Activated T-helper 1 cell treated with anti-CD3 and anti-CD28 coated beads, Interleukin-12 subunit alpha, Interleukin-12 subunit beta, Interleukin-2, Interleukin-4 antibody, amounts not matched to agents 30 ng/mL and 10 ng/mL and 1 ng/mL, durations not matched to agents 14 hours and 24 hours and 36 hours (primary cell): ENCODE measurements at regions not wholly inside any gene's neighbourhood (a gene's known extent, or its start where the extent isn't known, plus 50 kb on each side); places are given as distances from the start of the nearest gene placed in this dataset.

Source experiments
- DNase-seq: peaks from one replicate; pipeline ENCODE4 v3.0.0; 2021; ENCODE audit warnings: low spot score
- H3K27ac Mint-ChIP-seq: one replicate; pipeline ENCODE4 v1.8.0; 2021; ENCODE audit warnings: mild to moderate bottlenecking, mixed read lengths
- H3K27me3 Mint-ChIP-seq: one replicate; pipeline ENCODE4 v1.8.0; 2022; ENCODE audit warnings: mild to moderate bottlenecking, moderate library complexity, mixed read lengths; ENCODE audit not compliant: insufficient read depth
- H3K36me3 Mint-ChIP-seq: one replicate; pipeline ENCODE4 v1.8.0; 2021; ENCODE audit warnings: low read depth, mixed read lengths
- H3K4me1 Mint-ChIP-seq: one replicate; pipeline ENCODE4 v1.8.0; 2021; ENCODE audit warnings: low read depth, mixed read lengths
- H3K4me3 Mint-ChIP-seq: one replicate; pipeline ENCODE4 v1.8.0; 2021; ENCODE audit warnings: mild to moderate bottlenecking, moderate library complexity, mixed read lengths
- H3K9me3 Mint-ChIP-seq: one replicate; pipeline ENCODE4 v1.8.0; 2021; ENCODE audit warnings: mixed read lengths
- intact Hi-C: fragments of 100-400 bp; cut with micrococcal nuclease; formaldehyde crosslinking; loops from one replicate; pipeline ENCODE4 v1.15.1; 2024

DNA sequence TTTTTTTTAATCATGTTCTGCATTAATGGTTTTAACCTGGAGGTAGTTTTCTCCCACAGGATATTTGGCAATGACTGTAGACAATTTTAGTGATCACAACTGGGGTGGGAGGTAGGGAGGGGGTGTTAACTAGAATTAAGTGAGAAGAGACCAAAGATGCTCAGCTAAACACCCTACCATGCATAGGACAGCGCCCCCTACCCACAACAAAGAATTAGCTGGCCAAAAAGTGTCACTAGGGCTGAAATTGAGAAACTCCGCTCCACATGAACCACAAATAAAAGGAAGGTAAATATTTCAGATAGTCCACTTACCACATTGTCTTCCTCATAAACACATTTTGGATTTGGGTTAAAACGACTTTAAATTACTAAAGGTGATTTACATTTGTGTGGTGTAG is 942.6 kb downstream of the SUCLG1 start:
- no peaks in the 10 kb centered on the region for H3K36me3 Mint-ChIP-seq
- peaks cover 9% of the 10 kb centered on the region for H3K9me3 Mint-ChIP-seq
- intact Hi-C loops, result no loop called here
- no peak for DNase-seq
- no peak overlapping the region for H3K27ac Mint-ChIP-seq
- H3K4me1 Mint-ChIP-seq, result no peaks in the 10 kb centered on the region
- no peak overlapping the region for H3K4me3 Mint-ChIP-seq
- H3K27me3 Mint-ChIP-seq, result no peaks in the 10 kb centered on the region

DNA sequence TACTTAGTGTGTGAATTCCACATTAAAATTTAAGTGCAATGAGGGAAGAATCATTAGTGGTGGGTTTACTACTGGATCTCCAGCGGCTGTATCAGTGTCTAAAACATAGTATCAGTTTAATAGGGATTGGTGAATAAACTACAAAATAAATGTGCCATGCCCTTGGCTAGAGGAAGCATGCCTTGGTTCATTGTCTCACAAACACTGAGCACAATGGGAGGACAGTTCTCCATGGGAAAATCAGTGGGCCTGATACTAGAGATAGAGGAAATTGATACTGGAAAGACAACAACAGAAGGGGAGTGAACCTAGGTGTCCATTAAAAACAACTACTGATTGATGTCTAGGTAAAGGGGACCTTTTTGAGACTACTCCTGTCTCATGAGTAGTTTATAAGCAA is 971.6 kb downstream of the SUCLG1 start:
- no peak overlapping the region for H3K4me3 Mint-ChIP-seq
- DNase-seq, result no peak
- no peak overlapping the region for H3K27ac Mint-ChIP-seq
- H3K9me3 Mint-ChIP-seq, result no peaks in the 10 kb centered on the region
- H3K4me1 Mint-ChIP-seq, result no peaks in the 10 kb centered on the region
- H3K27me3 Mint-ChIP-seq, result no peaks in the 10 kb centered on the region
- intact Hi-C loops, result no loop called here
- H3K36me3 Mint-ChIP-seq, result no peaks in the 10 kb centered on the region

DNA sequence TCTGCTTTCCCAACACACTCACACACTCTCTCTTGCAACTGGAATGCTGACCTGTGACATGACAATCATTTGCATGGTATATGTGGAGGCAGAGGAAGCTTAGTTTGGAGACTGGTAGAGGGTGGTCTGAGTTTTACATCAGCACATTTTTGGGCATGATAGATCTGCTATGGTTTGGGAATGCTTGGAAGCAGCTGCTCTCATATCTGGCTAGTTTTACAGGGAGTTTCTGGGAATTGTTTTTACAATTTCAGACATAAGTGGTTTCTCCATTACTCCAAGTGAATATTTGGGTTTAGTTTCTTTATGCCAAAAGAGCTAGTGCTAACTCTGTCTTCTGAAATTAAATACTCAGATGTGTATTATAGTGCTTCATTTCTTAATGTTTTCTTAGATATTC is 977.6 kb downstream of the SUCLG1 start:
- no peaks in the 10 kb centered on the region for H3K36me3 Mint-ChIP-seq
- H3K4me3 Mint-ChIP-seq, result no peak overlapping the region
- no peak overlapping the region for H3K27ac Mint-ChIP-seq
- H3K27me3 Mint-ChIP-seq, result no peaks in the 10 kb centered on the region
- DNase-seq, result no peak
- peaks cover 6% of the 10 kb centered on the region for H3K9me3 Mint-ChIP-seq
- intact Hi-C loops, result no loop called here
- H3K4me1 Mint-ChIP-seq, result no peaks in the 10 kb centered on the region

DNA sequence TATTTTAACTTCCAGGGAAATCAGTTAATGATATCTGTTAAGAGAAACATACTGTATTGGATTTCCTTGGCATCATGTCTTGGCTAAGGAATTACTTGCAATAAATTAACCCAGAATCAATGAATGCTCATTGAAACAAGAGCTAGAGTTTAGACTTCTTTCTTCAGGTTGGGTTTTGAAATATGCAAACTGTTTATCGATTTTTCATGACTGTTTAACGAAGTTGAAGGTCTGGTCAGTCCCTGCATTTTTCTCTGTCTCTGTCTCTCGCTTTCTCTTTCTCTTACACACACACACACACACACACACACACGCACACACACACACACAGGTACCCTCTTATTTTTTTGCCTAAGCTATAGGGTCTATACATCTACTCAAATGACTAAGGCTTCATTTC is 981.0 kb downstream of the SUCLG1 start:
- Mint-ChIP-seq H3K4me3 (no peak overlapping the region), H3K27ac (no peak overlapping the region), H3K36me3 (no peaks in the 10 kb centered on the region), H3K27me3 (no peaks in the 10 kb centered on the region), H3K9me3 (peaks cover 11% of the 10 kb centered on the region), H3K4me1 (no peaks in the 10 kb centered on the region)
- intact Hi-C loops, result no loop called here
- no peak for DNase-seq

DNA sequence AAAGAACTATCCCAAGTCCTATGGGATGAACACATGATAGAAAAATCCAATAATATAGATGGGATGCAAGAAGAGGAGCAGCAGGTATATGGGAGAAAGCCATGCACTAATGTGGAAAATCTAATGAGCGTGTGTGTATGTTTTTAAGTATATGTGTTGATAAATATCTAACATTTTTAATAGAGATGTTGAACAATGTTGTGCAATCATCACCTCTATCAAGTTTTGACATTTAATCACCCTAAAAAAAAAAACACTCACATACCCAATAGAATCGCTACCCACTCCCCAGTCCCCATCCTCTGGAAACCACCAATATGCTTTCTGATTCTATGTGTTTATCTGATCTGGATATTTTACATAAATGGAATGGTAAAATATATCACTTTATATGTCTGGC is 983.7 kb downstream of the SUCLG1 start:
- no peaks in the 10 kb centered on the region for H3K4me1 Mint-ChIP-seq
- no peaks in the 10 kb centered on the region for H3K36me3 Mint-ChIP-seq
- no peak overlapping the region for H3K4me3 Mint-ChIP-seq
- no peak overlapping the region for H3K27ac Mint-ChIP-seq
- DNase-seq, result no peak
- H3K9me3 Mint-ChIP-seq, result peaks cover 15% of the 10 kb centered on the region
- H3K27me3 Mint-ChIP-seq, result no peaks in the 10 kb centered on the region
- intact Hi-C loops, result no loop called here

DNA sequence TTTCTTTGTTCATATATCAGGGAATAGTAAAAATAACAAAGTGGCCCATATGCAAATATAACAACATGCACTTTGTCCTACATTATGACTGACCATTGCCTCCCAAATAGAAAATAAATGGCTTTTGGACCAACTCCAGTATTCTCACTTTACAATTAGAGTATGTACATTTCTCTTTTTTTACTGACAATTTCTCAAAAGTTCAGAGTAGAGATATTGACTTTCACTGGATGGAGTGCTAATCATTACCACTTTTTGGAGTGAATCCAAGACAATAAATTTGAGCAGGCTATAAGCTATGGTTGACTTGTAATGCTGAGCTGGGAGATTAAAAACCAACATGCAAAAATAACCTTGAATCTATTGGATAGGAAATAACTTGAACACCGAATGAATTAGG is 987.4 kb downstream of the SUCLG1 start:
- intact Hi-C loops, result no loop called here
- H3K27ac Mint-ChIP-seq, result no peak overlapping the region
- H3K4me3 Mint-ChIP-seq, result no peak overlapping the region
- no peaks in the 10 kb centered on the region for H3K36me3 Mint-ChIP-seq
- DNase-seq, result no peak
- H3K9me3 Mint-ChIP-seq, result peaks cover 11% of the 10 kb centered on the region
- H3K27me3 Mint-ChIP-seq, result no peaks in the 10 kb centered on the region
- no peaks in the 10 kb centered on the region for H3K4me1 Mint-ChIP-seq

DNA sequence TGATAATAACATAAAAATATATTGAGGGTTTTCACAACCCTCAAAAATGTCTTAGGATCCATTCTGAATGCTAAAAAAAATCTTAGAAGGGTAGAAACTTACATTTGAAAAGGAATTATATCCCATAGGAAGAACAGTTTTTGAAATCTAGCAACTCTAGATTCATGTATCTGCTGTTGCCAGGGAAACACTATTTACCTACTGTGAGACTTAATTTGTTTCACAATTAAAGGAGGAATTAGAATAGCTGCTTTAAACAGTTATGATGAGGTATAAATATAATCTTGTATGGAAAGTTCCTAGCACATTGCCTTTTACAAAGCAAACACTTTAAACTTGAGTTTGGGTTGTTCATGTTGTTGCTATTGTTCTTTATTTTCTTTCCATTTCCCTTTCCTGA is 988.2 kb downstream of the SUCLG1 start:
- no peaks in the 10 kb centered on the region for H3K4me1 Mint-ChIP-seq
- H3K36me3 Mint-ChIP-seq, result no peaks in the 10 kb centered on the region
- no peaks in the 10 kb centered on the region for H3K27me3 Mint-ChIP-seq
- no peak for DNase-seq
- no peak overlapping the region for H3K4me3 Mint-ChIP-seq
- peaks cover 7% of the 10 kb centered on the region for H3K9me3 Mint-ChIP-seq
- intact Hi-C loops, result no loop called here
- H3K27ac Mint-ChIP-seq, result no peak overlapping the region

DNA sequence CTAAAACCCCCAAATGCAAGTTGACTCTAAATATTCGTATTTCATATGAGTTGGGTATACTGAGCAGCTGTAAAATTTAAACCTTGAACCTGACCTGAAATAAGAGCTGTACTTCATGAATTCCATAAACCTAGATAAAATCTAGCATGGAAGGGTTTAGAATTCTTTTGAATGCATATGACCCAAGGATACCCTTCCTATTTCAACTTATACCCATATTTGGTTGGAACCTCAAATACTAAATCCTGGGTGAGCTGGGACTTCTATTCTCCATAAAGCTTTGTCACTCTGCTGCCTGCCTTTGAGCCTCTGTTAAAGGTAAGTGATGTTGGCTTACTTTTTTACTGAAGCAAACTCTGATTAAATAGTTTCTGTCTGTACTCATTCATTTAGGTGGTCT is 994.6 kb downstream of the SUCLG1 start:
- Mint-ChIP-seq H3K4me1 (no peaks in the 10 kb centered on the region), H3K36me3 (no peaks in the 10 kb centered on the region), H3K9me3 (no peaks in the 10 kb centered on the region), H3K27ac (no peak overlapping the region), H3K4me3 (no peak overlapping the region), H3K27me3 (no peaks in the 10 kb centered on the region)
- no peak for DNase-seq
- intact Hi-C loops, result no loop called here

DNA sequence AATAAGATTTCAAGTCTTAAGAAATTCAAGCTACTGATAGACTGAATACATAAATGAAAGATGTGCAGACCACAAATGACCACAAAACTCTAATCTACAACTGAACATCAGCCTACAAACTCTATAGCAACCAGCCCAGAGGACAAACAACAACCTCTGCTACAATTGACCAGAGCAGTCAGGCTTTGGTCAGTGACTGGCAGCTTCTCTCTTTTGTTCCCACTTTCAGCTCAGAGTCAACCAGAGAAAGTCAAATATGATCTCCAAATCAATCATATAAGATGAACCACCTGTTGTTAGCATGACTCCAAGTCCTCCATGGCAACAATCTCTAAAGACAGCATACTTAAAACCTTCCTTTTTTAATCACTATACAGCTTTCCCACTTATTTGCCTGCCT is 996.2 kb downstream of the SUCLG1 start:
- DNase-seq, result no peak
- H3K36me3 Mint-ChIP-seq, result no peaks in the 10 kb centered on the region
- H3K4me1 Mint-ChIP-seq, result no peaks in the 10 kb centered on the region
- H3K27ac Mint-ChIP-seq, result no peak overlapping the region
- H3K27me3 Mint-ChIP-seq, result no peaks in the 10 kb centered on the region
- intact Hi-C loops, result no loop called here
- no peaks in the 10 kb centered on the region for H3K9me3 Mint-ChIP-seq
- no peak overlapping the region for H3K4me3 Mint-ChIP-seq

DNA sequence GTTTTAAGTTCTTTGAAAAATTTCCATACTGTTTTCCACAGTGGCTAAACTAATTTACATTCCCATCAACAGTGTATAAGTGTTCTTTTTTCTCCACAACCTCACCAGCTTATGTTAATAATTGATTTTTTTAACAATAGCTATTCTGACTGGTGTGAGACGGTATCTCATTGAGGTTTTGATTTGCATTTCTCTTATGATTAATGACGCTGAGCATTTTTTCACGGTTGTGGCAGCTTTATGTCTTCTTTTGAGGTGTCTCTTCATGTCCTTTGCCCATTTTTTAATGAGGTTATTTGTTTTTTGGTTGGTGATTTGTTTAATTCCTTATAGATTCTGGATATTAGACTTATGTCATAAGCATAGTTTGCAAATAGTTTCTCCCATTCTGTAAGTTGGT is 997.9 kb downstream of the SUCLG1 start:
- no peaks in the 10 kb centered on the region for H3K36me3 Mint-ChIP-seq
- H3K4me1 Mint-ChIP-seq, result no peaks in the 10 kb centered on the region
- intact Hi-C loops, result no loop called here
- H3K27me3 Mint-ChIP-seq, result no peaks in the 10 kb centered on the region
- DNase-seq, result no peak
- H3K4me3 Mint-ChIP-seq, result no peak overlapping the region
- H3K9me3 Mint-ChIP-seq, result no peaks in the 10 kb centered on the region
- no peak overlapping the region for H3K27ac Mint-ChIP-seq

DNA sequence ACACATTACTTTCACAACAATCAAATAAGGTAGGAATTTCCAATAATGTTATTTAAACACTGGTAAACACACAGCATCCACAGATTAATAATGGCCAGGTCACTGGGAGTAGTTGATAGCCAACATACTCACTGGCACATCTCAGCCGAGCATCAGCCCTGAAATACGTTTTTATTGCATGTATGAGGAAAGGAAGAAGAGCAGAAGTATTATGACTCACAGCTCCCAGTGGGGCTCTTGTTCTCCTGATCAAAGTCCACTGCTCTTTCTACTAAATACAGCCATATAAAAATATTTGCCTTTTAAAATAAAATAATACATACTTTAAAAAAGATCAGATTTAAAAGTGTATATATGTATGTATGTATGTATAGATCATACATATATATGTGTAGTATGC is 999.6 kb downstream of the SUCLG1 start:
- Mint-ChIP-seq H3K4me3 (no peak overlapping the region), H3K27ac (no peak overlapping the region), H3K4me1 (no peaks in the 10 kb centered on the region), H3K27me3 (no peaks in the 10 kb centered on the region), H3K9me3 (no peaks in the 10 kb centered on the region), H3K36me3 (no peaks in the 10 kb centered on the region)
- intact Hi-C loops, result no loop called here
- DNase-seq, result no peak

DNA sequence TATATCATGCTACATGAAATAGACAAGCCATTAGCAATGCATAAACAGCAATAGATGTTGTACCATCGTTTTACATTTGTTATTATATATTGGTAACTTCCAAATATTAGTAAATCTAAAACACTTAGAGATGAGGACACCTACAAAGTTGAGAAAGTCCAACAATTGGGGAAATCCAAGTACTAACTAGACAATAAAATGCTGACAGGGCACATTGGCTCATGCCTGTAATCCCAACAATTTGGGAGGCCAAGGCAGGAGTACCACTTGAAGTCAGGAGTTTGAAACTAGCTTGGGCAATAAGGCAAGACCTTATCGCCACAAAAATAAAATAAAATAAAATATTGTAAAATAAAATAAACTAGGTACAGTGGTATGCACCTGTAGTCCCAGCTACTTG is 1023.1 kb downstream of the SUCLG1 start:
- Mint-ChIP-seq H3K27ac (no peak overlapping the region), H3K9me3 (no peaks in the 10 kb centered on the region), H3K36me3 (no peaks in the 10 kb centered on the region), H3K27me3 (no peaks in the 10 kb centered on the region), H3K4me1 (no peaks in the 10 kb centered on the region), H3K4me3 (no peak overlapping the region)
- intact Hi-C loops, result no loop called here
- no peak for DNase-seq

DNA sequence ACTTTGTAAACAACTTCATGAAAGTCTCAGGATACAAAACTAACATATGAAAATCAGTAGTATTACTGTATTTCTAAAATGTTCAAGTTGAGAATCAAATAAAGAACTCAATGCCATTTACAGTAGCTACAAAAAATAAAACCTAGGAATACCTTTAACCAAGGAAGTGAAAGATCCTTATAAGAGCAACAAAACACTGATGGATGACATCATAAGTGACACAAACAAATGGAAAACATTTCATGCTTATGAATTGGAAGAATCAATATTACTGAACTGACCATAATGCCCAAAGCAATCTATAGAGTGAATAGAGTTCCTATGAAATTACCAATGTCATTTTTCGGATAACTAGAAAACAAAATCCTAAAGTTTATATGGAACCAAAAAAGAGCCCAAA is 1038.1 kb downstream of the SUCLG1 start:
- intact Hi-C loops, result no loop called here
- no peak for DNase-seq
- Mint-ChIP-seq H3K9me3 (peaks cover 39% of the 10 kb centered on the region), H3K4me3 (no peak overlapping the region), H3K27me3 (no peaks in the 10 kb centered on the region), H3K4me1 (no peaks in the 10 kb centered on the region), H3K27ac (no peak overlapping the region), H3K36me3 (no peaks in the 10 kb centered on the region)

DNA sequence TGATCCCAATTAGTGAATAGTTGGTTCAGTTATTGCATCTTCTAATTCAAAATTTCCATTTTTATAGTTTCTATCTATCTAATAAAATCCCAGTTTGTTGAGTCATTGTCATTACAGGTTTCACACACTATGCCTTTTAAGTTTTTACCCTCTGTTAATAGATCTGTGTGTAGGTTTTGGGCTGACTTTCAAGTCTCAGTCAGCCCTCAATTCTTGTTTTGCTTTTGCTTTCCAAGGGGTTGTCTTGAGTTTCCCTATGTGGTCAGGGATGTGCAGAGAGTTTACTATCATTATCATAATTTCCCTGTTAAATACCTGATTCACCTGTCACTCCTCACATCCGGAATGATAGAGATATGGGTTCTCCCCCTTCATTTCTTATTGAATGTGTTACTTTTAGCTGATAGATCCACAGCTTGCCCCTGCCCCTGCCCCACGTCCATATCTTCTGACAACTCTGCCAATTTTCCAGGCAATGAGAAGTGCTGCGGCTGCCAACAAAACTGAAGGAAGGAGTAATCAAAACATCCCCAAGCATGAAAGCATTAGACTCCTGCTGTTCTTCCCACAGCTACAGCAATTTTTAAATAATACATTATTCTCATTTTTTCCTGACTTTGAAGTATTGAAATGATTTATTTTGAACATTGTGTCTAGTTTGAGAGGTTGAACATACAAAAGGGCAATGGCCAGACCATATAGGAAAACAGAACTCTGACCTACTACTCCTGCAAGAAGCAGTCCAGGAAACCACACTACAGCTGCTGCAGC is 1064.8 kb downstream of the SUCLG1 start:
- Mint-ChIP-seq H3K36me3 (no peaks in the 10 kb centered on the region), H3K4me3 (no peak overlapping the region), H3K9me3 (peaks cover 4% of the 10 kb centered on the region), H3K27ac (no peak overlapping the region), H3K4me1 (no peaks in the 10 kb centered on the region), H3K27me3 (no peaks in the 10 kb centered on the region)
- no peak for DNase-seq
- intact Hi-C loops, result no loop called here
